ENCODE measurements at regions not wholly inside any gene's neighbourhood (a gene's known extent, or its start where the extent isn't known, plus 50 kb on each side); places are given as distances from the start of the nearest gene placed in this dataset.

GRCh38 chr1:29379443-29380073 lies 143.2 kb downstream of the PTPRU start (continued):
- TF ChIP-seq STAT5B (CRISPR knock-in tag; IDR thresholded peaks at IDR 0.05) (no peak), XRCC5 (optimal IDR thresholded peaks at IDR 0.05; ENCODE audit: low read length) (no peak), NR0B2 (CRISPR knock-in tag; IDR thresholded peaks at IDR 0.05) (no peak), MAZ (IDR thresholded peaks at IDR 0.05; ENCODE audit: borderline replicate concordance, low read depth, low read length) (no peak), MAZ (CRISPR knock-in tag; IDR thresholded peaks at IDR 0.05; ENCODE audit: low read depth) (no peak), ZNF260 (CRISPR knock-in tag; IDR thresholded peaks at IDR 0.05; ENCODE audit: borderline replicate concordance, low read depth) (no peak), STAT6 (CRISPR knock-in tag; IDR thresholded peaks at IDR 0.05; ENCODE audit: borderline replicate concordance) (no peak), ZNF574 (CRISPR knock-in tag; IDR thresholded peaks at IDR 0.05) (no peak), MTA3 (CRISPR knock-in tag; IDR thresholded peaks at IDR 0.05) (no peak), ARNTL (CRISPR knock-in tag; IDR thresholded peaks at IDR 0.05) (no peak), ZNF777 (CRISPR knock-in tag; IDR thresholded peaks at IDR 0.05) (no peak), MLLT10 (CRISPR knock-in tag; IDR thresholded peaks at IDR 0.05) (no peak), PRDM4 (CRISPR knock-in tag; IDR thresholded peaks at IDR 0.05; ENCODE audit: borderline replicate concordance) (no peak), MIXL1 (CRISPR knock-in tag; IDR thresholded peaks at IDR 0.05) (no peak), ZMYM2 (CRISPR knock-in tag; IDR thresholded peaks at IDR 0.05) (0 out of 2 replicates have a peak, but pooled peaks have one; percentile 27), SAFB2 (CRISPR knock-in tag; IDR thresholded peaks at IDR 0.05; ENCODE audit: borderline replicate concordance, low read depth) (no peak), TIGD3 (CRISPR knock-in tag; IDR thresholded peaks at IDR 0.05; ENCODE audit: borderline replicate concordance) (no peak), NR1H2 (CRISPR knock-in tag; IDR thresholded peaks at IDR 0.05; ENCODE audit: borderline replicate concordance, low read depth) (no peak)
